Tibial nerve (tissue), 4 donors: ENCODE measurements at regions not wholly inside any gene's neighbourhood (a gene's known extent, or its start where the extent isn't known, plus 50 kb on each side); places are given as distances from the start of the nearest gene placed in this dataset.

ENCODE experiments used
- DNase-seq, 2 donors: peaks; one replicate each; pipeline ENCODE4 v3.0.0-alpha.2; 2019; ENCODE audit warnings: low spot score in 2 of 2
- H3K27ac ChIP-seq, 4 donors: fragments of 200-600 bp; sonication (generic) in 3 of 4; one replicate each; pipeline ENCODE4 v1.5.1; 2017 to 2019; ENCODE audit warnings: mild to moderate bottlenecking in 1 of 4
- H3K27me3 ChIP-seq, 2 donors: fragments of 200-600 bp; sonication (generic) in 1 of 2; one replicate each; pipeline versions ENCODE4 v1.5.1 to v1.6.0; 2017 to 2019
- H3K36me3 ChIP-seq, 3 donors: fragments of 200-600 bp; sonication (generic); one replicate each; pipeline ENCODE4 v1.5.1; 2018 to 2019
- H3K4me1 ChIP-seq, 4 donors: fragments of 200-600 bp; sonication (generic) in 3 of 4; one replicate each; pipeline ENCODE4 v1.5.1; 2017 to 2019
- H3K4me3 ChIP-seq, 4 donors: fragments of 200-600 bp; sonication (generic) in 3 of 4; one replicate each; pipeline ENCODE4 v1.5.1; 2017 to 2019; ENCODE audit warnings: mild to moderate bottlenecking in 1 of 4, moderate library complexity in 1 of 4
- H3K9me3 ChIP-seq, 4 donors: fragments of 200-600 bp; sonication (generic) in 3 of 4; one replicate each; pipeline ENCODE4 v1.5.1; 2017 to 2019
- CTCF ChIP-seq, 5 experiments: fragments of 200-600 bp in 3 of 5; fragments of 450-650 bp in 2 of 5; sonication (generic) in 3 of 5; IDR thresholded peaks; one replicate each; pipeline ENCODE4 v1.5.1; 2016 to 2019; ENCODE audit warnings: antibody characterized with exemption in 5 of 5, mild to moderate bottlenecking in 3 of 5, moderate library complexity in 2 of 5
- EP300 ChIP-seq, 2 donors: sonication (generic); formaldehyde crosslinking; IDR thresholded peaks; one replicate each; pipeline ENCODE4 v1.6.1; 2017; ENCODE audit warnings: antibody characterized with exemption in 2 of 2, mild to moderate bottlenecking in 1 of 2
- POLR2A ChIP-seq, 2 donors: fragments of 450-650 bp; IDR thresholded peaks; one replicate each; pipeline ENCODE4 v1.6.1; 2017; ENCODE audit warnings: antibody characterized with exemption in 2 of 2, mild to moderate bottlenecking in 2 of 2, moderate library complexity in 2 of 2
- WGBS, 2 donors: methylation state at CpG; one replicate each; pipeline ENCODE4 v1.1.5; 2018; 5-methylcytosine and 5-hydroxymethylcytosine counted together

DNA sequence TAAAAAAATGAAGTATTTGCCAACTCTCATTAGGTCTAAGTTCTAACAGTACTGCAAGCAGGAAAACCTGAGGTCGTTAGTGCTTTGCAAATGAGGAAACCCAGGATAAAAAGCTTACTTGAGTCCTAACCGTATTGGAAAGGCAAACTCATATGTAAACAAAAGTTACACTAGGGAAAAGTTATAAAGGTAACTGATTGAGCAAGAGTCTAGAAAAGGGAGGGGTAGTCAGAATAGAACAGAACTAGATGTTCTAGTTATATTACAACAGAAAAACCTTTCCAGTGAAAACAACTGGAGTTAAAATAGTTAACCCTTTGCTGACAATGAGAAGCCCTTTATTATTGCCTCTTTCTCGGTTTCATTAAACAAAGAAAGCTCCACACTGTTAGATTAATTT is 66.4 kb upstream of the MAOA start:
- peak overlapping the region in 2 of 4 donors; percentile 67 to 82 for H3K27ac ChIP-seq
- WGBS, 2 donors, result 13 to 28% methylated on average over 3 of the region's 3 CpGs

DNA sequence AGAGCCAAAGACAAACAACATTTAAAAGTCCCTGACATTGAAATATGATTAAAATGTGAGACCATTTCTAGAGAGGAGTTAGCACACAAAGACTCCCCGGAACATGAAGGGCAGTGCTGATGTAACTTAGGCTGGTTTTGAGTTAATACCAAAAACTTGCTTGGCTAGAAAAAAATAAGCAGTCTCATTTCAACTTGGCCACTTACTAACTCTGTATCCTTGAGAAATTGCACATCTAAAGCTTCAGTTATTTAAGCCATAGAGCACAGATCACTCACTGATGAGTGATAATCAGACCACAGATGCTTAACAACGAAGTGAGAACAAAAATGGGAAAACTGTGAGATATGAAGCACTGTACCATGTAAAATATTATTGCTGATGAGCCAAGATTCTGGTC is 65.9 kb upstream of the MAOA start:
- Histone ChIP-seq H3K9me3 (no peaks in the 10 kb centered on the region), H3K4me3 (no peak overlapping the region), H3K27ac (peak overlapping the region in 3 of 4 donors; percentile 56 to 82 (median 67)), H3K4me1 (peaks cover 0 to 6% (median 0%) of the 10 kb centered on the region in 4 donors), H3K27me3 (no peaks in the 10 kb centered on the region), H3K36me3 (no peaks in the 10 kb centered on the region)
- no peak for TF ChIP-seq CTCF (IDR thresholded peaks at IDR 0.05)
- TF ChIP-seq POLR2A (IDR thresholded peaks at IDR 0.05), result no peak
- TF ChIP-seq EP300 (IDR thresholded peaks at IDR 0.05), result no peak
- WGBS, 2 donors, result 25 to 60% methylated on average over 2 of the region's 2 CpGs
- DNase-seq, result no peak

More for the DNA sequence above, 66.4 kb upstream of the MAOA start:
- Histone ChIP-seq H3K4me3 (no peak overlapping the region), H3K27me3 (no peaks in the 10 kb centered on the region), H3K36me3 (no peaks in the 10 kb centered on the region), H3K9me3 (no peaks in the 10 kb centered on the region), H3K4me1 (peaks cover 0 to 6% (median 0%) of the 10 kb centered on the region in 4 donors)
- TF ChIP-seq EP300 (IDR thresholded peaks at IDR 0.05) (peak; percentile 66 to 70), CTCF (IDR thresholded peaks at IDR 0.05) (peak in 1 of 5 experiments; percentile 8), POLR2A (IDR thresholded peaks at IDR 0.05) (no peak)
- DNase-seq, result peak in 1 of 2 donors; percentile 7

GRCh38 chrX:43592597-43592996 is 63.5 kb upstream of the MAOA start:
- Histone ChIP-seq H3K36me3 (no peaks in the 10 kb centered on the region), H3K4me1 (peaks cover 0 to 6% (median 0%) of the 10 kb centered on the region in 4 donors), H3K4me3 (no peak overlapping the region), H3K27me3 (no peaks in the 10 kb centered on the region), H3K27ac (peak overlapping the region in 1 of 4 donors; percentile 17), H3K9me3 (no peaks in the 10 kb centered on the region)
- no peak for DNase-seq
- TF ChIP-seq EP300 (IDR thresholded peaks at IDR 0.05) (no peak), POLR2A (IDR thresholded peaks at IDR 0.05) (no peak), CTCF (IDR thresholded peaks at IDR 0.05) (no peak)
- WGBS, 2 donors, result 45 to 85% methylated on average over 1 to 3 of the region's 3 CpGs

DNA sequence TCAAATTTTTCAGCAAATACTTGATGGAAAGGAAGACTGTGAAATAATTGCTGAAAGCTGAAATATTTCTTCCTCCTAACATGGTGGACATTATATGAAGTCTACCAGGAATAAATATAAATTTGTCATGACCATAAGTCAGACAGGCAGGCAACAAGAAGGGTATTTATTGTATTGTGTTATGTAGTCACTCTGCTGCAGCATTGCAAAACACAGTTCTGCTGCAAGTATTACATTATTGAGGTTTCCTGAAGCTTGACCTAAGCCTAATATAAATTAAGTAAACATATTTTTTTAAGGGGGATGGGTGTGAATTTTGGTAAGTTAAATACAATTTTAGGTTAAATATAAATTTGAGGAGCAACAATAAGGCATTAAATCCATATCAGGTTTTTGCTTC is 60.2 kb upstream of the MAOA start:
- Histone ChIP-seq H3K9me3 (no peaks in the 10 kb centered on the region), H3K4me1 (peaks cover 0 to under 1% (median 0%) of the 10 kb centered on the region in 4 donors), H3K4me3 (no peak overlapping the region), H3K27ac (no peak overlapping the region), H3K36me3 (no peaks in the 10 kb centered on the region), H3K27me3 (no peaks in the 10 kb centered on the region)
- TF ChIP-seq CTCF (IDR thresholded peaks at IDR 0.05) (no peak), POLR2A (IDR thresholded peaks at IDR 0.05) (no peak), EP300 (IDR thresholded peaks at IDR 0.05) (no peak)
- DNase-seq, result no peak

- Histone ChIP-seq H3K27ac (no peak overlapping the region), H3K4me3 (no peak overlapping the region), H3K27me3 (no peaks in the 10 kb centered on the region), H3K36me3 (no peaks in the 10 kb centered on the region), H3K9me3 (no peaks in the 10 kb centered on the region), H3K4me1 (no peaks in the 10 kb centered on the region)
- TF ChIP-seq EP300 (IDR thresholded peaks at IDR 0.05) (no peak), POLR2A (IDR thresholded peaks at IDR 0.05) (no peak), CTCF (IDR thresholded peaks at IDR 0.05) (no peak)
- DNase-seq, result no peak
These were observed 51.3 kb upstream of the MAOA start for GRCh38 chrX:43604753-43605152.
